Panc1 (cell line): ENCODE measurements at regions not wholly inside any gene's neighbourhood (a gene's known extent, or its start where the extent isn't known, plus 50 kb on each side); places are given as distances from the start of the nearest gene placed in this dataset.

Source experiments
- ATAC-seq: fragments of 200-7000 bp; cut with Tn5 transposase; 2 replicates; pipeline ENCODE4 v1.9.1; 2020; ENCODE audit warnings: mild to moderate bottlenecking, moderate library complexity
- BruUV-seq: library from RNA; stranded (reverse); fragments of 400-500 nt; replicated peaks from 2 replicates; lab custom pipeline; 2021; lab: Mats Ljungman, UMichigan
- CTCF ChIA-PET: fragments of 300-600 bp; sonication (Branson Sonifier 250); formaldehyde crosslinking; loops from one replicate; lab custom pipeline; 2022; ENCODE audit warnings: antibody characterized with exemption; lab: Charles Lee
- POLR2A ChIA-PET: fragments of 300-600 bp; sonication (Branson Sonifier 250); formaldehyde crosslinking; loops from one replicate; lab custom pipeline; 2022; ENCODE audit warnings: antibody characterized with exemption; lab: Charles Lee
- DNase-seq: peaks from one replicate; pipeline ENCODE4 v3.0.0-alpha.2; 2010; ENCODE audit warnings: low read depth, low spot score
- H3K27ac ChIP-seq: 2 replicates; pipeline ENCODE4 v1.5.1; 2011; ENCODE audit warnings: mild to moderate bottlenecking, low read length, inconsistent platforms
- H3K27me3 ChIP-seq: fragments of 200-500 bp; sonication (Bioruptor generic); 2 replicates; pipeline ENCODE4 v1.6.0; 2014; ENCODE audit warnings: low read length, inconsistent platforms; ENCODE audit not compliant: control insufficient read depth, insufficient read depth
- H3K36me3 ChIP-seq: fragments of 200-500 bp; sonication (Bioruptor generic); 2 replicates; pipeline ENCODE4 v1.5.1; 2014; ENCODE audit warnings: inconsistent platforms, mild to moderate bottlenecking, low read length, moderate library complexity; ENCODE audit not compliant: control insufficient read depth, insufficient read depth
- H3K4me1 ChIP-seq: 2 replicates; pipeline ENCODE4 v1.5.1; 2011; ENCODE audit warnings: inconsistent platforms, mild to moderate bottlenecking, low read length, moderate library complexity; ENCODE audit not compliant: control insufficient read depth, insufficient read depth
- H3K4me3 ChIP-seq, 2 experiments: 2 replicates each; pipeline ENCODE4 v1.5.1; 2011 to 2012; ENCODE audit warnings: low read depth in 2 of 2, low read length in 2 of 2, mild to moderate bottlenecking in 2 of 2, inconsistent platforms in 1 of 2, moderate library complexity in 1 of 2
- H3K9me3 ChIP-seq: fragments of 200-500 bp; sonication (Bioruptor generic); 2 replicates; pipeline ENCODE4 v1.5.1; 2014; ENCODE audit warnings: low read depth, mild to moderate bottlenecking, inconsistent platforms, low read length, moderate library complexity; ENCODE audit not compliant: control insufficient read depth, insufficient read depth
- CTCF ChIP-seq: fragments of 450-650 bp; IDR thresholded peaks from 2 replicates; pipeline ENCODE4 v1.5.1; 2017; ENCODE audit warnings: mild to moderate bottlenecking
- POLR2AphosphoS5 ChIP-seq: IDR thresholded peaks from 2 replicates; pipeline ENCODE4 v1.6.1; 2012; ENCODE audit warnings: mild to moderate bottlenecking, low read depth, low read length, moderate library complexity
- REST ChIP-seq, 2 experiments: IDR thresholded peaks; 2 replicates each; pipeline ENCODE4 v1.6.1; 2011 to 2012; ENCODE audit warnings: low read depth in 2 of 2, control low read depth in 1 of 2, low read length in 1 of 2, mild to moderate bottlenecking in 1 of 2, moderate library complexity in 1 of 2; ENCODE audit not compliant: insufficient read depth in 1 of 2
- SIN3A ChIP-seq: IDR thresholded peaks from 2 replicates; pipeline ENCODE4 v1.6.1; 2012; ENCODE audit warnings: low read depth, mild to moderate bottlenecking, low read length, moderate library complexity, borderline replicate concordance; ENCODE audit not compliant: insufficient read depth
- TCF7L2 ChIP-seq: IDR thresholded peaks from 2 replicates; pipeline ENCODE4 v1.6.1; 2011; ENCODE audit warnings: mild to moderate bottlenecking, low read depth, low read length, inconsistent platforms
- in situ Hi-C: cut with HindIII; loops from 2 replicates; pipeline ENCODE4 v1.10.0; 2016; ENCODE audit warnings: low sequenced_read_pairs, low pct_unique_long_range_greater_than_20kb
- intact Hi-C: fragments of 100-400 bp; cut with micrococcal nuclease; formaldehyde crosslinking; loops from one replicate; pipeline ENCODE4 v1.10.0; 2022; ENCODE audit not compliant: unreplicated experiment

- Histone ChIP-seq H3K4me1 (no peaks in the 10 kb centered on the region), H3K9me3 (no peaks in the 10 kb centered on the region), H3K4me3 (no peak overlapping the region), H3K36me3 (no peaks in the 10 kb centered on the region), H3K27me3 (peaks cover 7% of the 10 kb centered on the region; the same call in 1 of the 2 replicates), H3K27ac (no peak overlapping the region)
- in situ Hi-C loops, result no loop called here
- intact Hi-C loops, result no loop called here
- ChIA-PET CTCF (no interaction called here), POLR2A (no interaction called here)
- no peak for TF ChIP-seq CTCF
- TF ChIP-seq REST (IDR thresholded peaks at IDR 0.05; ENCODE audit: insufficient read depth in 1 of 2, low read depth in 2 of 2, low read length in 1 of 2), result no peak
- TF ChIP-seq SIN3A, result no peak
- no peak for TF ChIP-seq POLR2AphosphoS5
- TF ChIP-seq TCF7L2, result no peak
- no peak for DNase-seq
- BruUV-seq, result no TSS peak
- ATAC-seq, result no peak
Measured at GRCh38 chr1:229760478-229760996, 134.5 kb downstream of the URB2 start.

GRCh38 chr1:229762891-229763290 is 136.8 kb downstream of the URB2 start:
- peaks cover 14% of the 10 kb centered on the region for H3K27me3 ChIP-seq
- in situ Hi-C loops, result no loop called here
- no peak for TF ChIP-seq REST (IDR thresholded peaks at IDR 0.05; ENCODE audit: insufficient read depth in 1 of 2, low read depth in 2 of 2, low read length in 1 of 2)
- no peak for TF ChIP-seq TCF7L2
- TF ChIP-seq POLR2AphosphoS5, result no peak
- TF ChIP-seq CTCF, result no peak
- TF ChIP-seq SIN3A, result no peak

More at GRCh38 chr1:229762891-229763290, 136.8 kb downstream of the URB2 start:
- no peak overlapping the region for H3K27ac ChIP-seq
- H3K4me3 ChIP-seq, result no peak overlapping the region
- ChIA-PET POLR2A (no interaction called here), CTCF (no interaction called here)
- H3K9me3 ChIP-seq, result no peaks in the 10 kb centered on the region
- intact Hi-C loops, result no loop called here
- no peaks in the 10 kb centered on the region for H3K4me1 ChIP-seq
- no TSS peak for BruUV-seq
- H3K36me3 ChIP-seq, result no peaks in the 10 kb centered on the region
- ATAC-seq, result no peak
- no peak for DNase-seq
